ENCODE measurements at regions not wholly inside any gene's neighbourhood (a gene's known extent, or its start where the extent isn't known, plus 50 kb on each side); places are given as distances from the start of the nearest gene placed in this dataset.

- TF ChIP-seq CTCF (IDR thresholded peaks at IDR 0.05): no peak
- TF ChIP-seq POLR2A (IDR thresholded peaks at IDR 0.05): no peak
- TF ChIP-seq POLR2AphosphoS5 (IDR thresholded peaks at IDR 0.05; ENCODE audit: insufficient read depth in 1 of 2, low read depth in 1 of 2): no peak
These were observed 186.1 kb upstream of the SALL3 start for GRCh38 chr18:78793313-78794070.

All from vagina (tissue), 2 donors.